CD4-positive, alpha-beta T cell (primary cell): ENCODE measurements at regions not wholly inside any gene's neighbourhood (a gene's known extent, or its start where the extent isn't known, plus 50 kb on each side); places are given as distances from the start of the nearest gene placed in this dataset.

ENCODE experiments used
- ATAC-seq: fragments of 200-7000 bp; cut with Tn5 transposase; one replicate; pipeline ENCODE4 v1.10.0; 2022; ENCODE audit warnings: mild to moderate bottlenecking; ENCODE audit not compliant: poor library complexity
- CTCF ChIA-PET: fragments of 350-600 bp; sonication (Branson Sonifier 250); formaldehyde crosslinking; loops from one replicate; lab custom pipeline; 2021; ENCODE audit warnings: antibody characterized with exemption, inconsistent platforms; lab: Charles Lee
- POLR2A ChIA-PET: fragments of 350-600 bp; sonication (Branson Sonifier 250); formaldehyde crosslinking; loops from one replicate; lab custom pipeline; 2021; ENCODE audit warnings: antibody characterized with exemption, inconsistent platforms; lab: Charles Lee
- DNase-seq, 14 experiments: peaks; one replicate each; pipeline ENCODE4 v3.0.0-alpha.2; 2013 to 2020; ENCODE audit warnings: mixed read lengths in 2 of 14
- H3K27ac ChIP-seq, 2 donors: one replicate each; pipeline versions ENCODE4 v1.5.1 to v1.7.0; 2013; ENCODE audit warnings: low read length in 2 of 2, low read depth in 1 of 2, mild to moderate bottlenecking in 1 of 2
- H3K27me3 ChIP-seq, 2 experiments: 1 replicate in 1 of 2; 2 replicates in 1 of 2; pipeline versions ENCODE4 v1.6.1 to v1.7.0; 2013; ENCODE audit warnings: low read length in 2 of 2, control low read depth in 1 of 2, mild to moderate bottlenecking in 1 of 2, moderate library complexity in 1 of 2; ENCODE audit not compliant: insufficient read depth in 2 of 2, control insufficient read depth in 1 of 2
- H3K36me3 ChIP-seq: one replicate; pipeline ENCODE4 v1.6.1; 2013; ENCODE audit warnings: low read length, control low read depth; ENCODE audit not compliant: insufficient read depth
- H3K4me1 ChIP-seq: one replicate; pipeline ENCODE4 v1.6.1; 2013; ENCODE audit warnings: low read length, control low read depth; ENCODE audit not compliant: insufficient read depth
- H3K4me3 ChIP-seq: one replicate; pipeline ENCODE4 v1.5.1; 2013; ENCODE audit warnings: mild to moderate bottlenecking, low read length, moderate library complexity
- H3K9me3 ChIP-seq, 2 experiments: 1 replicate in 1 of 2; 2 replicates in 1 of 2; pipeline versions ENCODE4 v1.6.1 to v1.7.0; 2013; ENCODE audit warnings: low read length in 2 of 2, mild to moderate bottlenecking in 2 of 2, control low read depth in 1 of 2, moderate library complexity in 1 of 2; ENCODE audit not compliant: control insufficient read depth in 1 of 2, insufficient read depth in 1 of 2
- H3K27ac Mint-ChIP-seq: one replicate; pipeline ENCODE4 v1.8.0; 2020; ENCODE audit warnings: mixed read lengths
- H3K27me3 Mint-ChIP-seq: one replicate; pipeline ENCODE4 v1.8.0; 2021; ENCODE audit warnings: mixed read lengths
- H3K36me3 Mint-ChIP-seq: one replicate; pipeline ENCODE4 v1.8.0; 2021; ENCODE audit warnings: low read depth, mixed read lengths
- H3K4me1 Mint-ChIP-seq: one replicate; pipeline ENCODE4 v1.8.0; 2021; ENCODE audit warnings: low read depth, mixed read lengths
- H3K4me3 Mint-ChIP-seq: one replicate; pipeline ENCODE4 v1.8.0; 2020; ENCODE audit warnings: mild to moderate bottlenecking, mixed read lengths
- H3K9me3 Mint-ChIP-seq: one replicate; pipeline ENCODE4 v1.8.0; 2020; ENCODE audit warnings: mixed read lengths
- intact Hi-C, 2 experiments: fragments of 100-400 bp; cut with DNase I in 1 of 2; cut with micrococcal nuclease in 1 of 2; formaldehyde crosslinking; loops; one replicate each; pipeline versions ENCODE4 v1.15.1 to v1.9.0; 2023 to 2025; cut with DNase I, micrococcal nuclease
- TF ChIP-seq, protein P1 (sequence below): fragments of 200-600 bp; IDR thresholded peaks from one replicate; pipeline ENCODE4 v1.8.0; 2022; ENCODE audit warnings: antibody characterized with exemption, mild to moderate bottlenecking

DNA sequence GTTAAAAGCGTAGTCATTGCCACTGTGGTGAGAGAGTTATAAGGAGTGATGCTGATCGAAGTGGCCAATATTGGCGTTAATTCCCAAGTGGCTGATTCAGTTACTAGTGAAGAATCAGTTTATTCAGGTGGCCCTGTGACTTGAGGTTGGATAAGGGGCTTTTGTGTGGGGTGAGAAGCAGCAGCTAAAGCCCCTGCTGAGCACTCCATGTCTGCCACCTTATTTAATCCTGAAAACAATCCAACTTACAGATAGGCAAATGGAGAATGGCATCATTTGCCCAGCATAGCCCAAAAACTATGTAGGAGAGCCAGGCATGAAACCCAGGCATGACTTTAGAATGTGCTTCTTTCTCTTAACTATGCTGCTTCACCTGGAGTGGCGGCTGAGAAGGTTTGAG, 222.8 kb upstream of the KLF6 start:
- DNase-seq (no peak), ATAC-seq (no peak)
- Mint-ChIP-seq H3K27me3 (no peaks in the 10 kb centered on the region), H3K4me1 (peaks cover 4% of the 10 kb centered on the region), H3K9me3 (no peaks in the 10 kb centered on the region), H3K36me3 (no peaks in the 10 kb centered on the region), H3K4me3 (no peak overlapping the region), H3K27ac (no peak overlapping the region)
- ChIA-PET CTCF (no interaction called here), POLR2A (no interaction called here)
- intact Hi-C loops, result no loop called here
- TF ChIP-seq, protein P1, sequence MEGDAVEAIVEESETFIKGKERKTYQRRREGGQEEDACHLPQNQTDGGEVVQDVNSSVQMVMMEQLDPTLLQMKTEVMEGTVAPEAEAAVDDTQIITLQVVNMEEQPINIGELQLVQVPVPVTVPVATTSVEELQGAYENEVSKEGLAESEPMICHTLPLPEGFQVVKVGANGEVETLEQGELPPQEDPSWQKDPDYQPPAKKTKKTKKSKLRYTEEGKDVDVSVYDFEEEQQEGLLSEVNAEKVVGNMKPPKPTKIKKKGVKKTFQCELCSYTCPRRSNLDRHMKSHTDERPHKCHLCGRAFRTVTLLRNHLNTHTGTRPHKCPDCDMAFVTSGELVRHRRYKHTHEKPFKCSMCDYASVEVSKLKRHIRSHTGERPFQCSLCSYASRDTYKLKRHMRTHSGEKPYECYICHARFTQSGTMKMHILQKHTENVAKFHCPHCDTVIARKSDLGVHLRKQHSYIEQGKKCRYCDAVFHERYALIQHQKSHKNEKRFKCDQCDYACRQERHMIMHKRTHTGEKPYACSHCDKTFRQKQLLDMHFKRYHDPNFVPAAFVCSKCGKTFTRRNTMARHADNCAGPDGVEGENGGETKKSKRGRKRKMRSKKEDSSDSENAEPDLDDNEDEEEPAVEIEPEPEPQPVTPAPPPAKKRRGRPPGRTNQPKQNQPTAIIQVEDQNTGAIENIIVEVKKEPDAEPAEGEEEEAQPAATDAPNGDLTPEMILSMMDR, result no peak
- H3K4me3 ChIP-seq, result no peak overlapping the region
- no peak overlapping the region for H3K27ac ChIP-seq
- no peaks in the 10 kb centered on the region for H3K27me3 ChIP-seq
- H3K36me3 ChIP-seq, result no peaks in the 10 kb centered on the region
- no peaks in the 10 kb centered on the region for H3K4me1 ChIP-seq
- H3K9me3 ChIP-seq, result no peaks in the 10 kb centered on the region

GRCh38 chr10:4006858-4007257, 221.8 kb upstream of the KLF6 start:
- DNase-seq, result no peak
- Mint-ChIP-seq H3K36me3 (no peaks in the 10 kb centered on the region), H3K27ac (no peak overlapping the region), H3K27me3 (no peaks in the 10 kb centered on the region), H3K9me3 (no peaks in the 10 kb centered on the region), H3K4me1 (no peaks in the 10 kb centered on the region), H3K4me3 (no peak overlapping the region)
- Histone ChIP-seq H3K9me3 (no peaks in the 10 kb centered on the region), H3K4me1 (no peaks in the 10 kb centered on the region), H3K4me3 (no peak overlapping the region), H3K27ac (no peak overlapping the region), H3K27me3 (no peaks in the 10 kb centered on the region), H3K36me3 (no peaks in the 10 kb centered on the region)
- intact Hi-C loops, result no loop called here
- POLR2A ChIA-PET, result no interaction called here
- no peak for ATAC-seq
- TF ChIP-seq, protein P1, result no peak
- CTCF ChIA-PET, result no interaction called here

- intact Hi-C loops, result no loop called here
- DNase-seq, result peak in 1 of 14 experiments; percentile 7
- Mint-ChIP-seq H3K4me1 (no peaks in the 10 kb centered on the region), H3K9me3 (no peaks in the 10 kb centered on the region), H3K27ac (no peak overlapping the region), H3K36me3 (no peaks in the 10 kb centered on the region), H3K27me3 (no peaks in the 10 kb centered on the region), H3K4me3 (no peak overlapping the region)
- Histone ChIP-seq H3K27ac (no peak overlapping the region), H3K4me1 (no peaks in the 10 kb centered on the region), H3K27me3 (no peaks in the 10 kb centered on the region), H3K36me3 (no peaks in the 10 kb centered on the region), H3K4me3 (no peak overlapping the region), H3K9me3 (no peaks in the 10 kb centered on the region)
- POLR2A ChIA-PET, result no interaction called here
- ATAC-seq, result no peak
- CTCF ChIA-PET, result no interaction called here
- TF ChIP-seq, protein P1, result no peak
Observed at GRCh38 chr10:4006051-4006450, 221.0 kb upstream of the KLF6 start.
